ENCODE measurements at regions not wholly inside any gene's neighbourhood (a gene's known extent, or its start where the extent isn't known, plus 50 kb on each side); places are given as distances from the start of the nearest gene placed in this dataset.

GRCh38 chr2:12091201-12091806 is 344.9 kb downstream of the LPIN1 start:
- no peaks in the 10 kb centered on the region for H3K9me3 Mint-ChIP-seq
- no peak overlapping the region for H3K27ac ChIP-seq
- H3K36me3 ChIP-seq, result no peaks in the 10 kb centered on the region
- H3K27me3 ChIP-seq, result no peaks in the 10 kb centered on the region
- H3K79me2 ChIP-seq (ENCODE audit: low read depth), result no peaks in the 10 kb centered on the region
- no peaks in the 10 kb centered on the region for H4K20me1 ChIP-seq (ENCODE audit: low read depth)
- no peak overlapping the region for H3K4me3 Mint-ChIP-seq
- H3K9me3 ChIP-seq (ENCODE audit: low read depth), result no peaks in the 10 kb centered on the region
- peaks cover 2% of the 10 kb centered on the region for H3K4me1 ChIP-seq
- H3K36me3 Mint-ChIP-seq, result no peaks in the 10 kb centered on the region
- H3K9ac ChIP-seq, result no peak overlapping the region
- H3F3A ChIP-seq (ENCODE audit: low read depth), result no peaks in the 10 kb centered on the region
- DNase-seq (ENCODE audit: low spot score), result no peak
- no peak overlapping the region for H3K4me2 ChIP-seq
- H3K27me3 Mint-ChIP-seq (ENCODE audit: insufficient read depth, low read depth), result peaks cover 2% of the 10 kb centered on the region
- no peak for TF ChIP-seq EZH2 (IDR thresholded peaks at IDR 0.05)
- no peak for TF ChIP-seq CTCF (IDR thresholded peaks at IDR 0.05)
- no peak for TF ChIP-seq EZH2phosphoT487 (IDR thresholded peaks at IDR 0.05)
- H3K4me1 Mint-ChIP-seq, result peaks cover 7% of the 10 kb centered on the region
- no peak overlapping the region for H3K27ac Mint-ChIP-seq
- no peak overlapping the region for H3K4me3 ChIP-seq
- no peak overlapping the region for H2AFZ ChIP-seq (replicated peaks)

- Histone ChIP-seq H2AFZ (replicated peaks) (no peak overlapping the region), H3K9ac (no peak overlapping the region), H3K27me3 (no peaks in the 10 kb centered on the region), H3K4me1 (peaks cover 10% of the 10 kb centered on the region), H3K4me2 (no peak overlapping the region), H3K79me2 (ENCODE audit: low read depth) (no peaks in the 10 kb centered on the region), H3K9me3 (ENCODE audit: low read depth) (no peaks in the 10 kb centered on the region), H3K4me3 (no peak overlapping the region), H3F3A (ENCODE audit: low read depth) (no peaks in the 10 kb centered on the region), H3K27ac (no peak overlapping the region), H4K20me1 (ENCODE audit: low read depth) (no peaks in the 10 kb centered on the region), H3K36me3 (no peaks in the 10 kb centered on the region)
- TF ChIP-seq EZH2 (IDR thresholded peaks at IDR 0.05), result no peak
- TF ChIP-seq EZH2phosphoT487 (IDR thresholded peaks at IDR 0.05), result no peak
- no peak for TF ChIP-seq CTCF (IDR thresholded peaks at IDR 0.05)
- Mint-ChIP-seq H3K9me3 (no peaks in the 10 kb centered on the region), H3K27ac (no peak overlapping the region), H3K4me1 (peaks cover 11% of the 10 kb centered on the region), H3K4me3 (no peak overlapping the region), H3K27me3 (ENCODE audit: insufficient read depth, low read depth) (peaks cover 2% of the 10 kb centered on the region), H3K36me3 (no peaks in the 10 kb centered on the region)
- no peak for DNase-seq (ENCODE audit: low spot score)
Observed at GRCh38 chr2:12094134-12094533, 347.7 kb downstream of the LPIN1 start.

- no peak overlapping the region for H3K4me3 ChIP-seq
- DNase-seq (ENCODE audit: low spot score), result no peak
- no peak overlapping the region for H3K27ac Mint-ChIP-seq
Observed at GRCh38 chr2:12096051-12096787, 349.8 kb downstream of the LPIN1 start.

More at GRCh38 chr2:12096051-12096787, 349.8 kb downstream of the LPIN1 start:
- H3K79me2 ChIP-seq (ENCODE audit: low read depth), result no peaks in the 10 kb centered on the region
- H3K27ac ChIP-seq, result no peak overlapping the region
- H3F3A ChIP-seq (ENCODE audit: low read depth), result no peaks in the 10 kb centered on the region
- H3K4me1 ChIP-seq, result peaks cover 10% of the 10 kb centered on the region
- H3K27me3 ChIP-seq, result no peaks in the 10 kb centered on the region
- no peaks in the 10 kb centered on the region for H3K9me3 ChIP-seq (ENCODE audit: low read depth)
- TF ChIP-seq CTCF (IDR thresholded peaks at IDR 0.05), result no peak
- TF ChIP-seq EZH2 (IDR thresholded peaks at IDR 0.05), result no peak
- TF ChIP-seq EZH2phosphoT487 (IDR thresholded peaks at IDR 0.05), result no peak
- no peak overlapping the region for H3K9ac ChIP-seq
- Mint-ChIP-seq H3K4me1 (peaks cover 13% of the 10 kb centered on the region), H3K36me3 (no peaks in the 10 kb centered on the region), H3K4me3 (no peak overlapping the region), H3K27me3 (ENCODE audit: insufficient read depth, low read depth) (peaks cover 2% of the 10 kb centered on the region), H3K9me3 (no peaks in the 10 kb centered on the region)
- no peaks in the 10 kb centered on the region for H3K36me3 ChIP-seq
- H4K20me1 ChIP-seq (ENCODE audit: low read depth), result no peaks in the 10 kb centered on the region
- H3K4me2 ChIP-seq, result peak overlapping the region; percentile 37
- peak overlapping the region; percentile 83 for H2AFZ ChIP-seq (replicated peaks)
